G401.6 (cell line): ENCODE measurements at regions not wholly inside any gene's neighbourhood (a gene's known extent, or its start where the extent isn't known, plus 50 kb on each side); places are given as distances from the start of the nearest gene placed in this dataset.

Experiments
- FAIRE-seq: peaks from 2 replicates; lab custom pipeline; 2012; peaks lifted over from hg19 to GRCh38; lab: Jason Lieb, UNC

GRCh38 chr4:187424636-187425035 lies 570.9 kb upstream of the ZFP42 start:
- no peak for FAIRE-seq

GRCh38 chr4:187426511-187426910 lies 569.1 kb upstream of the ZFP42 start:
- no peak for FAIRE-seq

- FAIRE-seq: no peak
Observed at GRCh38 chr4:187432310-187432709, 563.3 kb upstream of the ZFP42 start.

- FAIRE-seq: no peak
Observed at GRCh38 chr4:187433141-187433540, 562.4 kb upstream of the ZFP42 start.

- no peak for FAIRE-seq
Observed at GRCh38 chr4:187436251-187436650, 559.3 kb upstream of the ZFP42 start.

GRCh38 chr4:187444061-187444460 lies 551.5 kb upstream of the ZFP42 start:
- FAIRE-seq: no peak

- FAIRE-seq: no peak
Observed at GRCh38 chr4:187449702-187450101, 545.9 kb upstream of the ZFP42 start.

GRCh38 chr4:187451776-187452175 lies 543.8 kb upstream of the ZFP42 start:
- no peak for FAIRE-seq

- FAIRE-seq: no peak
Observed at GRCh38 chr4:187460016-187460415, 535.6 kb upstream of the ZFP42 start.

GRCh38 chr4:187464573-187464972 lies 531.0 kb upstream of the ZFP42 start:
- FAIRE-seq: no peak

- FAIRE-seq: no peak
Observed at GRCh38 chr4:187467224-187467623, 528.3 kb upstream of the ZFP42 start.

- FAIRE-seq: no peak
Observed at GRCh38 chr4:187469627-187470026, 525.9 kb upstream of the ZFP42 start.

GRCh38 chr4:187470061-187470460 lies 525.5 kb upstream of the ZFP42 start:
- no peak for FAIRE-seq

GRCh38 chr4:187474238-187474637 lies 521.3 kb upstream of the ZFP42 start:
- FAIRE-seq: no peak

GRCh38 chr4:187475901-187476300 lies 519.7 kb upstream of the ZFP42 start:
- no peak for FAIRE-seq

- no peak for FAIRE-seq
Observed at GRCh38 chr4:187477224-187477623, 518.3 kb upstream of the ZFP42 start.

GRCh38 chr4:187478292-187479140 lies 517.1 kb upstream of the ZFP42 start:
- no peak for FAIRE-seq

- FAIRE-seq: no peak
Observed at GRCh38 chr4:187479511-187479910, 516.1 kb upstream of the ZFP42 start.

GRCh38 chr4:187480146-187481145 lies 515.1 kb upstream of the ZFP42 start:
- no peak for FAIRE-seq

GRCh38 chr4:187484186-187484585 lies 511.4 kb upstream of the ZFP42 start:
- FAIRE-seq: no peak

- FAIRE-seq: no peak
Observed at GRCh38 chr4:187485676-187486075, 509.9 kb upstream of the ZFP42 start.

- FAIRE-seq: no peak
Observed at GRCh38 chr4:187491286-187491685, 504.3 kb upstream of the ZFP42 start.

- FAIRE-seq: no peak
Observed at GRCh38 chr4:187491959-187492358, 503.6 kb upstream of the ZFP42 start.
